ENCODE measurements at regions not wholly inside any gene's neighbourhood (a gene's known extent, or its start where the extent isn't known, plus 50 kb on each side); places are given as distances from the start of the nearest gene placed in this dataset.

GRCh38 chr13:68345963-68346531, 1115.9 kb upstream of the PCDH9 start:
- H3K4me1 ChIP-seq (ENCODE audit: insufficient read depth, low read length) = no peaks in the 10 kb centered on the region
- no peak overlapping the region for H3K4me3 ChIP-seq (ENCODE audit: insufficient read depth, low read depth, low read length)
- H3K36me3 Mint-ChIP-seq (ENCODE audit: low read depth, unreplicated experiment) = no peaks in the 10 kb centered on the region
- peaks cover 13% of the 10 kb centered on the region for H3K9me3 Mint-ChIP-seq (ENCODE audit: unreplicated experiment)
- no peak overlapping the region for H3K4me2 ChIP-seq (ENCODE audit: low read length)
- no peak overlapping the region for H2AFZ ChIP-seq (ENCODE audit: low read depth, low read length)
- H3K79me2 ChIP-seq (ENCODE audit: insufficient read depth, low read length) = no peaks in the 10 kb centered on the region
- no peak for TF ChIP-seq CTCF (IDR thresholded peaks at IDR 0.05; ENCODE audit: insufficient read depth, low read depth, low read length)
- no peak for TF ChIP-seq EZH2 (IDR thresholded peaks at IDR 0.05; ENCODE audit: insufficient read depth, low read length)
- no peaks in the 10 kb centered on the region for H3K27me3 ChIP-seq (ENCODE audit: insufficient read depth, low read length)
- no peak overlapping the region for H3K27ac ChIP-seq (ENCODE audit: low read depth, low read length)
- no peak for DNase-seq (ENCODE audit: low read depth)
- no peak overlapping the region for H3K27ac Mint-ChIP-seq (ENCODE audit: unreplicated experiment)
- no peak overlapping the region for H3K4me3 Mint-ChIP-seq (ENCODE audit: unreplicated experiment)
- H3K36me3 ChIP-seq (ENCODE audit: insufficient read depth, low read length) = no peaks in the 10 kb centered on the region
- H3K9ac ChIP-seq (ENCODE audit: low read length) = no peak overlapping the region
- H3K4me1 Mint-ChIP-seq (ENCODE audit: low read depth, unreplicated experiment) = no peaks in the 10 kb centered on the region
- FAIRE-seq = no peak
- H3K27me3 Mint-ChIP-seq (ENCODE audit: low read depth, unreplicated experiment) = no peaks in the 10 kb centered on the region
- H4K20me1 ChIP-seq (ENCODE audit: insufficient read depth, low read length) = no peaks in the 10 kb centered on the region
- no peaks in the 10 kb centered on the region for H3K9me3 ChIP-seq (ENCODE audit: insufficient read depth, low read depth, low read length)

- Mint-ChIP-seq H3K27ac (ENCODE audit: unreplicated experiment) (no peak overlapping the region), H3K9me3 (ENCODE audit: unreplicated experiment) (peaks cover 10% of the 10 kb centered on the region), H3K27me3 (ENCODE audit: low read depth, unreplicated experiment) (no peaks in the 10 kb centered on the region), H3K36me3 (ENCODE audit: low read depth, unreplicated experiment) (peaks cover 1% of the 10 kb centered on the region), H3K4me3 (ENCODE audit: unreplicated experiment) (no peak overlapping the region), H3K4me1 (ENCODE audit: low read depth, unreplicated experiment) (no peaks in the 10 kb centered on the region)
- Histone ChIP-seq H3K4me1 (ENCODE audit: insufficient read depth, low read length) (no peaks in the 10 kb centered on the region), H3K9ac (ENCODE audit: low read length) (no peak overlapping the region), H3K4me3 (ENCODE audit: insufficient read depth, low read depth, low read length) (no peak overlapping the region), H2AFZ (ENCODE audit: low read depth, low read length) (no peak overlapping the region), H3K4me2 (ENCODE audit: low read length) (no peak overlapping the region), H3K27ac (ENCODE audit: low read depth, low read length) (no peak overlapping the region), H3K9me3 (ENCODE audit: insufficient read depth, low read depth, low read length) (peaks cover 3% of the 10 kb centered on the region), H4K20me1 (ENCODE audit: insufficient read depth, low read length) (no peaks in the 10 kb centered on the region), H3K27me3 (ENCODE audit: insufficient read depth, low read length) (no peaks in the 10 kb centered on the region), H3K79me2 (ENCODE audit: insufficient read depth, low read length) (no peaks in the 10 kb centered on the region), H3K36me3 (ENCODE audit: insufficient read depth, low read length) (no peaks in the 10 kb centered on the region)
- TF ChIP-seq EZH2 (IDR thresholded peaks at IDR 0.05; ENCODE audit: insufficient read depth, low read length) = no peak
- no peak for TF ChIP-seq CTCF (IDR thresholded peaks at IDR 0.05; ENCODE audit: insufficient read depth, low read depth, low read length)
- DNase-seq (ENCODE audit: low read depth) (no peak), FAIRE-seq (no peak)
These were observed 1093.0 kb upstream of the PCDH9 start for GRCh38 chr13:68323124-68323523.

GRCh38 chr13:68319384-68319783, 1089.2 kb upstream of the PCDH9 start:
- H3K79me2 ChIP-seq (ENCODE audit: insufficient read depth, low read length) = no peaks in the 10 kb centered on the region
- no peaks in the 10 kb centered on the region for H3K36me3 ChIP-seq (ENCODE audit: insufficient read depth, low read length)
- H3K27ac ChIP-seq (ENCODE audit: low read depth, low read length) = no peak overlapping the region
- no peaks in the 10 kb centered on the region for H3K4me1 Mint-ChIP-seq (ENCODE audit: low read depth, unreplicated experiment)
- peaks cover 3% of the 10 kb centered on the region for H3K9me3 ChIP-seq (ENCODE audit: insufficient read depth, low read depth, low read length)
- peak; percentile 2 for DNase-seq (ENCODE audit: low read depth)
- no peak overlapping the region for H3K4me3 ChIP-seq (ENCODE audit: insufficient read depth, low read depth, low read length)
- no peak overlapping the region for H3K9ac ChIP-seq (ENCODE audit: low read length)
- H4K20me1 ChIP-seq (ENCODE audit: insufficient read depth, low read length) = no peaks in the 10 kb centered on the region
- no peaks in the 10 kb centered on the region for H3K27me3 ChIP-seq (ENCODE audit: insufficient read depth, low read length)
- no peak overlapping the region for H3K4me2 ChIP-seq (ENCODE audit: low read length)
- H3K4me3 Mint-ChIP-seq (ENCODE audit: unreplicated experiment) = no peak overlapping the region
- TF ChIP-seq CTCF (IDR thresholded peaks at IDR 0.05; ENCODE audit: insufficient read depth, low read depth, low read length) (no peak), EZH2 (IDR thresholded peaks at IDR 0.05; ENCODE audit: insufficient read depth, low read length) (no peak)
- no peaks in the 10 kb centered on the region for H3K27me3 Mint-ChIP-seq (ENCODE audit: low read depth, unreplicated experiment)
- H3K9me3 Mint-ChIP-seq (ENCODE audit: unreplicated experiment) = peaks cover 10% of the 10 kb centered on the region
- no peak overlapping the region for H3K27ac Mint-ChIP-seq (ENCODE audit: unreplicated experiment)
- no peaks in the 10 kb centered on the region for H3K4me1 ChIP-seq (ENCODE audit: insufficient read depth, low read length)
- FAIRE-seq = no peak
- H2AFZ ChIP-seq (ENCODE audit: low read depth, low read length) = no peak overlapping the region
- peaks cover 1% of the 10 kb centered on the region for H3K36me3 Mint-ChIP-seq (ENCODE audit: low read depth, unreplicated experiment)
